Adrenal gland (tissue), 5 donors: ENCODE measurements at regions not wholly inside any gene's neighbourhood (a gene's known extent, or its start where the extent isn't known, plus 50 kb on each side); places are given as distances from the start of the nearest gene placed in this dataset.

Experiments used
- POLR2A ChIP-seq, 2 donors: fragments of 450-650 bp; IDR thresholded peaks; one replicate each; pipeline ENCODE4 v1.6.1; 2017; ENCODE audit warnings: antibody characterized with exemption in 2 of 2, mild to moderate bottlenecking in 2 of 2, moderate library complexity in 1 of 2
- TF ChIP-seq, protein P1 (sequence below), 6 experiments: fragments of 450-650 bp in 4 of 6; fragments of 200-600 bp in 2 of 6; sonication (generic) in 1 of 6; IDR thresholded peaks; 1 replicate in 5 of 6; 2 replicates in 1 of 6; pipeline versions ENCODE4 v1.5.1 to v1.8.0; 2016 to 2021; ENCODE audit warnings: antibody characterized with exemption in 6 of 6, mild to moderate bottlenecking in 2 of 6, moderate library complexity in 1 of 6
- donor health status: DM: no; HTN: no; CAD: no.

DNA sequence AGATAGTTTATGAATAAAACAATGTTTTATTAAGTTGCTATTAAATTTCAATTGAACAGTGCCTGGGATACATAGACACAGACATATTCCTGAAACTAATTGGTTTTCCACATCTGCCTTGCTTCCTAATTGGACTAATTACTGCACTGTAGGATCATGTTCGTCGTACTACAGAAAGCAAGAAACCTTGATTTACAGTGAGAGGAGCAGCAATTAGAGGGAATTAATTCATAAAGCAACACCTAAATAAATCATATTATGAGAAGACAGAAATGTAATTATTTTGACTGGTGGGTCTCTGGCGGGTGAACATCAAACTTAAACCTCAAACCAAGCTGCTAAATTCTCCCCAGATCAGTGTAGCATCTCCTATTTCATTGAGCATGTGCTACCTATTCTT, 124.6 kb upstream of the CAMK1G start:
- TF ChIP-seq, protein P1, sequence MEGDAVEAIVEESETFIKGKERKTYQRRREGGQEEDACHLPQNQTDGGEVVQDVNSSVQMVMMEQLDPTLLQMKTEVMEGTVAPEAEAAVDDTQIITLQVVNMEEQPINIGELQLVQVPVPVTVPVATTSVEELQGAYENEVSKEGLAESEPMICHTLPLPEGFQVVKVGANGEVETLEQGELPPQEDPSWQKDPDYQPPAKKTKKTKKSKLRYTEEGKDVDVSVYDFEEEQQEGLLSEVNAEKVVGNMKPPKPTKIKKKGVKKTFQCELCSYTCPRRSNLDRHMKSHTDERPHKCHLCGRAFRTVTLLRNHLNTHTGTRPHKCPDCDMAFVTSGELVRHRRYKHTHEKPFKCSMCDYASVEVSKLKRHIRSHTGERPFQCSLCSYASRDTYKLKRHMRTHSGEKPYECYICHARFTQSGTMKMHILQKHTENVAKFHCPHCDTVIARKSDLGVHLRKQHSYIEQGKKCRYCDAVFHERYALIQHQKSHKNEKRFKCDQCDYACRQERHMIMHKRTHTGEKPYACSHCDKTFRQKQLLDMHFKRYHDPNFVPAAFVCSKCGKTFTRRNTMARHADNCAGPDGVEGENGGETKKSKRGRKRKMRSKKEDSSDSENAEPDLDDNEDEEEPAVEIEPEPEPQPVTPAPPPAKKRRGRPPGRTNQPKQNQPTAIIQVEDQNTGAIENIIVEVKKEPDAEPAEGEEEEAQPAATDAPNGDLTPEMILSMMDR (IDR thresholded peaks at IDR 0.05) = no peak
- no peak for TF ChIP-seq POLR2A (IDR thresholded peaks at IDR 0.05)
